ENCODE measurements at regions not wholly inside any gene's neighbourhood (a gene's known extent, or its start where the extent isn't known, plus 50 kb on each side); places are given as distances from the start of the nearest gene placed in this dataset.

GRCh38 chr2:59790186-59791003 is 763.1 kb downstream of the BCL11A start (continued):
- TF ChIP-seq E2F6 (IDR thresholded peaks at IDR 0.05): no peak
- TF ChIP-seq JUN (IDR thresholded peaks at IDR 0.05; ENCODE audit: low read depth, low read length): no peak
- TF ChIP-seq SRF (IDR thresholded peaks at IDR 0.05; ENCODE audit: low read depth, low read length): no peak
- no peak for TF ChIP-seq EZH2 (IDR thresholded peaks at IDR 0.05; ENCODE audit: low read depth, low read length, severe bottlenecking)
- no peak for TF ChIP-seq SUZ12 (IDR thresholded peaks at IDR 0.05; ENCODE audit: low read length)
- TF ChIP-seq SP2 (IDR thresholded peaks at IDR 0.05; ENCODE audit: low read length): no peak
- no peak for TF ChIP-seq SIN3A (conservative IDR thresholded peaks at IDR 0.05 in 1 of 2, IDR thresholded peaks at IDR 0.05 in 1 of 2; ENCODE audit: low read depth in 1 of 2, low read length in 2 of 2)
- TF ChIP-seq SIRT6 (IDR thresholded peaks at IDR 0.05; ENCODE audit: low read length): no peak
